ENCODE measurements at regions not wholly inside any gene's neighbourhood (a gene's known extent, or its start where the extent isn't known, plus 50 kb on each side); places are given as distances from the start of the nearest gene placed in this dataset.

GRCh38 chr9:107142896-107143603 lies 140.0 kb upstream of the RAD23B start:
- peaks cover 23% of the 10 kb centered on the region for H3K4me1 ChIP-seq (ENCODE audit: control insufficient read depth, insufficient read depth, low read length)
- H3K27me3 ChIP-seq (replicated peaks; ENCODE audit: control insufficient read depth, insufficient read depth, low read length): peaks cover 26% of the 10 kb centered on the region
- H3K36me3 ChIP-seq (ENCODE audit: control insufficient read depth, insufficient read depth, low read length, severe bottlenecking): no peaks in the 10 kb centered on the region
- peak; percentile 40 for DNase-seq (ENCODE audit: low read depth)
- H3K4me3 ChIP-seq (ENCODE audit: low read length): no peak overlapping the region
- no peaks in the 10 kb centered on the region for H3K9me3 ChIP-seq (ENCODE audit: control insufficient read depth, low read length)
- H3K9ac ChIP-seq (ENCODE audit: low read length): no peak overlapping the region

GRCh38 chr9:107144475-107144874 lies 138.6 kb upstream of the RAD23B start:
- DNase-seq (ENCODE audit: low read depth): no peak
- H3K36me3 ChIP-seq (ENCODE audit: control insufficient read depth, insufficient read depth, low read length, severe bottlenecking): no peaks in the 10 kb centered on the region

GRCh38 chr9:107147134-107147533 lies 135.9 kb upstream of the RAD23B start:
- peaks cover 14% of the 10 kb centered on the region for H3K27me3 ChIP-seq (replicated peaks; ENCODE audit: control insufficient read depth, insufficient read depth, low read length)
- peaks cover 12% of the 10 kb centered on the region for H3K9me3 ChIP-seq (ENCODE audit: control insufficient read depth, low read length)
- H3K36me3 ChIP-seq (ENCODE audit: control insufficient read depth, insufficient read depth, low read length, severe bottlenecking): no peaks in the 10 kb centered on the region
- no peak for DNase-seq (ENCODE audit: low read depth)
- peaks cover 12% of the 10 kb centered on the region for H3K4me1 ChIP-seq (ENCODE audit: control insufficient read depth, insufficient read depth, low read length)
- no peak overlapping the region for H3K9ac ChIP-seq (ENCODE audit: low read length)
- no peak overlapping the region for H3K4me3 ChIP-seq (ENCODE audit: low read length)

More at GRCh38 chr9:107144475-107144874, 138.6 kb upstream of the RAD23B start:
- peaks cover 14% of the 10 kb centered on the region for H3K4me1 ChIP-seq (ENCODE audit: control insufficient read depth, insufficient read depth, low read length)
- H3K27me3 ChIP-seq (replicated peaks; ENCODE audit: control insufficient read depth, insufficient read depth, low read length): peaks cover 26% of the 10 kb centered on the region
- no peak overlapping the region for H3K4me3 ChIP-seq (ENCODE audit: low read length)
- H3K9ac ChIP-seq (ENCODE audit: low read length): no peak overlapping the region
- peaks cover 5% of the 10 kb centered on the region for H3K9me3 ChIP-seq (ENCODE audit: control insufficient read depth, low read length)

GRCh38 chr9:107148216-107148615 lies 134.9 kb upstream of the RAD23B start:
- Histone ChIP-seq H3K9ac (ENCODE audit: low read length) (no peak overlapping the region), H3K36me3 (ENCODE audit: control insufficient read depth, insufficient read depth, low read length, severe bottlenecking) (no peaks in the 10 kb centered on the region), H3K9me3 (ENCODE audit: control insufficient read depth, low read length) (peaks cover 12% of the 10 kb centered on the region), H3K4me1 (ENCODE audit: control insufficient read depth, insufficient read depth, low read length) (peaks cover 3% of the 10 kb centered on the region), H3K27me3 (replicated peaks; ENCODE audit: control insufficient read depth, insufficient read depth, low read length) (peaks cover 14% of the 10 kb centered on the region), H3K4me3 (ENCODE audit: low read length) (no peak overlapping the region)
- no peak for DNase-seq (ENCODE audit: low read depth)

- no peak for DNase-seq (ENCODE audit: low read depth)
- Histone ChIP-seq H3K4me1 (ENCODE audit: control insufficient read depth, insufficient read depth, low read length) (peaks cover 6% of the 10 kb centered on the region), H3K27me3 (replicated peaks; ENCODE audit: control insufficient read depth, insufficient read depth, low read length) (peaks cover 14% of the 10 kb centered on the region), H3K36me3 (ENCODE audit: control insufficient read depth, insufficient read depth, low read length, severe bottlenecking) (no peaks in the 10 kb centered on the region), H3K9ac (ENCODE audit: low read length) (no peak overlapping the region), H3K4me3 (ENCODE audit: low read length) (no peak overlapping the region), H3K9me3 (ENCODE audit: control insufficient read depth, low read length) (peaks cover 12% of the 10 kb centered on the region)
These were observed 133.3 kb upstream of the RAD23B start for GRCh38 chr9:107149756-107150155.

- peaks cover 6% of the 10 kb centered on the region for H3K27me3 ChIP-seq (replicated peaks; ENCODE audit: control insufficient read depth, insufficient read depth, low read length)
- H3K9me3 ChIP-seq (ENCODE audit: control insufficient read depth, low read length): peaks cover 12% of the 10 kb centered on the region
- no peak overlapping the region for H3K9ac ChIP-seq (ENCODE audit: low read length)
- DNase-seq (ENCODE audit: low read depth): peak; percentile 17
- H3K4me3 ChIP-seq (ENCODE audit: low read length): no peak overlapping the region
- H3K4me1 ChIP-seq (ENCODE audit: control insufficient read depth, insufficient read depth, low read length): peaks cover 6% of the 10 kb centered on the region
- H3K36me3 ChIP-seq (ENCODE audit: control insufficient read depth, insufficient read depth, low read length, severe bottlenecking): no peaks in the 10 kb centered on the region
These were observed 129.7 kb upstream of the RAD23B start for GRCh38 chr9:107153336-107153735.

GRCh38 chr9:107154291-107154690 lies 128.8 kb upstream of the RAD23B start:
- DNase-seq (ENCODE audit: low read depth): no peak
- Histone ChIP-seq H3K4me3 (ENCODE audit: low read length) (no peak overlapping the region), H3K9ac (ENCODE audit: low read length) (no peak overlapping the region), H3K4me1 (ENCODE audit: control insufficient read depth, insufficient read depth, low read length) (peaks cover 6% of the 10 kb centered on the region), H3K36me3 (ENCODE audit: control insufficient read depth, insufficient read depth, low read length, severe bottlenecking) (no peaks in the 10 kb centered on the region), H3K27me3 (replicated peaks; ENCODE audit: control insufficient read depth, insufficient read depth, low read length) (peaks cover under 1% of the 10 kb centered on the region), H3K9me3 (ENCODE audit: control insufficient read depth, low read length) (peaks cover 9% of the 10 kb centered on the region)

GRCh38 chr9:107154766-107155165 lies 128.3 kb upstream of the RAD23B start:
- Histone ChIP-seq H3K9ac (ENCODE audit: low read length) (no peak overlapping the region), H3K27me3 (replicated peaks; ENCODE audit: control insufficient read depth, insufficient read depth, low read length) (no peaks in the 10 kb centered on the region), H3K9me3 (ENCODE audit: control insufficient read depth, low read length) (peaks cover 6% of the 10 kb centered on the region), H3K4me3 (ENCODE audit: low read length) (no peak overlapping the region), H3K36me3 (ENCODE audit: control insufficient read depth, insufficient read depth, low read length, severe bottlenecking) (no peaks in the 10 kb centered on the region), H3K4me1 (ENCODE audit: control insufficient read depth, insufficient read depth, low read length) (peaks cover 6% of the 10 kb centered on the region)
- DNase-seq (ENCODE audit: low read depth): no peak

- H3K36me3 ChIP-seq (ENCODE audit: control insufficient read depth, insufficient read depth, low read length, severe bottlenecking): no peaks in the 10 kb centered on the region
- DNase-seq (ENCODE audit: low read depth): no peak
- H3K9ac ChIP-seq (ENCODE audit: low read length): no peak overlapping the region
- H3K4me3 ChIP-seq (ENCODE audit: low read length): no peak overlapping the region
- no peaks in the 10 kb centered on the region for H3K27me3 ChIP-seq (replicated peaks; ENCODE audit: control insufficient read depth, insufficient read depth, low read length)
- peaks cover 6% of the 10 kb centered on the region for H3K4me1 ChIP-seq (ENCODE audit: control insufficient read depth, insufficient read depth, low read length)
- peaks cover 4% of the 10 kb centered on the region for H3K9me3 ChIP-seq (ENCODE audit: control insufficient read depth, low read length)
These were observed 127.7 kb upstream of the RAD23B start for GRCh38 chr9:107155244-107155817.

- Histone ChIP-seq H3K4me3 (ENCODE audit: low read length) (no peak overlapping the region), H3K27me3 (replicated peaks; ENCODE audit: control insufficient read depth, insufficient read depth, low read length) (peaks cover 4% of the 10 kb centered on the region), H3K9me3 (ENCODE audit: control insufficient read depth, low read length) (peaks cover 6% of the 10 kb centered on the region), H3K36me3 (ENCODE audit: control insufficient read depth, insufficient read depth, low read length, severe bottlenecking) (no peaks in the 10 kb centered on the region), H3K9ac (ENCODE audit: low read length) (no peak overlapping the region), H3K4me1 (ENCODE audit: control insufficient read depth, insufficient read depth, low read length) (peaks cover 4% of the 10 kb centered on the region)
- DNase-seq (ENCODE audit: low read depth): peak; percentile 63
These were observed 124.8 kb upstream of the RAD23B start for GRCh38 chr9:107158321-107158720.

GRCh38 chr9:107161338-107161737 lies 121.7 kb upstream of the RAD23B start:
- Histone ChIP-seq H3K36me3 (ENCODE audit: control insufficient read depth, insufficient read depth, low read length, severe bottlenecking) (no peaks in the 10 kb centered on the region), H3K4me3 (ENCODE audit: low read length) (no peak overlapping the region), H3K9me3 (ENCODE audit: control insufficient read depth, low read length) (peaks cover 6% of the 10 kb centered on the region), H3K4me1 (ENCODE audit: control insufficient read depth, insufficient read depth, low read length) (no peaks in the 10 kb centered on the region), H3K27me3 (replicated peaks; ENCODE audit: control insufficient read depth, insufficient read depth, low read length) (peaks cover 4% of the 10 kb centered on the region), H3K9ac (ENCODE audit: low read length) (no peak overlapping the region)
- no peak for DNase-seq (ENCODE audit: low read depth)
